ENCODE measurements at regions not wholly inside any gene's neighbourhood (a gene's known extent, or its start where the extent isn't known, plus 50 kb on each side); places are given as distances from the start of the nearest gene placed in this dataset.

GRCh38 chr11:43574949-43575912 lies 105.3 kb upstream of the HSD17B12 start:
- TF ChIP-seq POLR2A (IDR thresholded peaks at IDR 0.05) (no peak), CTCF (IDR thresholded peaks at IDR 0.05) (no peak)
